GM18517 (cell line): ENCODE measurements at regions not wholly inside any gene's neighbourhood (a gene's known extent, or its start where the extent isn't known, plus 50 kb on each side); places are given as distances from the start of the nearest gene placed in this dataset.
A peak's percentile ranks its signal among the peaks of the same experiment; 100 is the strongest.
"Not testable (repeated sequence)": the region's sequence is repeated elsewhere in the genome, so short reads cannot be mapped to it uniquely, and the experiment has no call there.

Experiments
- ATAC-seq: cut with Tn5 transposase; IDR thresholded peaks from one replicate; pipeline ENCODE4 v1.9.1; 2021; ENCODE audit warnings: mild to moderate bottlenecking, moderate library complexity; ENCODE audit not compliant: unreplicated experiment

DNA sequence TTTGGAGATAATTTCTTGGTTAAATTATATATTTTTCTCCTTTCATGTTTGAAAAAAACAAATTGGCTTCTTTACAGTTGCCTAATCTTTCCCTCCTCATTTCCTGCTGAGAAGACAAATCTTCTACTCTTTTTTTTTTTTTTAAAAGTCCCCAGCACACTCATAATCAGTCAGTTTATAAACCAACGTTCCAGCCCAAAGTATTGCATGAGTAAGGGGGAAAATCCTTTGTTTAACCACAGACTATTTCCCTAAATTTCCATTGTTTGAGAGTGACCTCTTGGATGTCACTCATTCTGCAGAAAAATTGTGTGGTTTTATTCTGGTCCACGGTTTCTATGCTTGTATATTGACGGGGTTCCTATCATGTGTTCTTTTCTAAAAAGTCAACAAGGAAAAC is 55.1 kb upstream of the TLR4 start:
- no peak for ATAC-seq

DNA sequence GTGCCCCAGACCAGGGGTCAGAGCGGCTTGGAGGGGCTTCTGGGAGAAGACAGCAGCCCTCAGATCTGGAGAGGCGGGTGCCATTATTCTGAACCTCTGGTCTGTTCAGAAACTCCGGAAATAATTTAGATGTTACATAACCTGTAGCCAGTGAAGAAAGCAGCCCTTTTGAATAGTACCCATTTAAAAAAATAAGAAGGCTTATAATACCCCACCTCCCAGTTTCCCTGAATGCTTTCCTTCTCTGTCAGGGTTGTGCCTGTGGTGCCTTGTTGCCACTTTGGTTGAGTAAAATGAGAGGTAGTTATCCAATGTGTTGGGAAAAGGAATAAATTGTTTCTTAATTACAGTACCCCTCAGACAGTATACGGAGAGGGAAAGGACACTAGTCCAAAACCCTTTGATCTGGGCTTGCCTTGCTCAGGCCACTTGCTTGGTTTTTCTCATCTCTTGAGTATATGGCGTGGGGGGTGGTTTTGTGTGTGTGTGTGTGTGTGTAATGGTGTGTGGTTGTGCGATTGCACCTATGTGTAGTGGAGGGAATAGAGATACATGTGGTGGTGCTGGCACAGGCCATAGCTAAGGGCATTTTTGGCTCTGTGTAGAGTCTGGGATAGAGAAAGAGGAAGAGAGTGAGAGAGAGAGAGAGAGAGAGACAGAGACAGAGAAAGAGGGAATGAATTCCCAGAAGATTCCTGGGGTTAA is 59.1 kb upstream of the TLR4 start:
- peak; percentile 20 for ATAC-seq

- ATAC-seq: peak; percentile 78
Measured at GRCh38 chr9:117644133-117644931, 59.9 kb upstream of the TLR4 start.

GRCh38 chr9:117643288-117643654 is 60.9 kb upstream of the TLR4 start:
- ATAC-seq: no peak

GRCh38 chr9:117642571-117643287 is 61.5 kb upstream of the TLR4 start:
- not testable (repeated sequence) for ATAC-seq

- ATAC-seq: no peak
Measured at GRCh38 chr9:117636681-117637080, 67.5 kb upstream of the TLR4 start.

DNA sequence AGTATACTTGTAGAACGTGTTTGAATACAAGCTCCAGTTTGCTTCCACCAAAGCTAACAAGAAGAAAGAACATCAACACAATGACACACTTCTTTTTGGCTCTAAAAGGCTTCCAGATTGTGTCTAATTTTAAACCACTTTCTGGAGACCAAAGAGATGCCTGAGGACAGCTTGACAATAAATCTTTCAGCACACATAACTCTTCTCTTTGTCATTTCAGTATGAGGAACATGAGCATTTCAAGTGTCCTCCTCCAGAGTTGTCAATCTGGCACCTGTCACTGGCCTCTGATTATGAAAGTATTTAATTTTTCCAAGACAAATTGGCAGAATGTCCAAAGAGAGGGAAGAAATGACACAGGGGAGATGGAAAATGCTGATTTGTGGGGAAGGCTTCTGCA is 79.0 kb upstream of the TLR4 start:
- no peak for ATAC-seq

- no peak for ATAC-seq
Measured at GRCh38 chr9:117624106-117624505, 80.1 kb upstream of the TLR4 start.

DNA sequence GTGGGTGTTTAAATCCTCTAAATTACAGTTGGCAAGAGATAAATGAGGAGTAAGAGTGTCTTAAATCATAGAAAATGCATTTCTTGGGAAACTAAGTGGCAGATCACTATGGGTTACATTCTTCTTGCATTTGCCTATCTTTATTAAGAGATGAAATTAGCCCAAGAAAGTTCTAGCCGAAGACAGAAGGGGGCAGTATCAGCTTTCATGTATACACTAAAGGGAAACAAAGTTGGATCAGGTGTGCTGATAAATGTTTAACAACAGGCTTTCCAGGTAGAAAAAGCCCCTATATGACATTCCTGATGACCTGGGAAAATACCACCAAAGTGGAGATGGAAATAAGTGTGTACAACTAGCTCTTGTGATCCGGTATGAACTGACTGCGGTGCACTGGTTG is 81.9 kb upstream of the TLR4 start:
- no peak for ATAC-seq

DNA sequence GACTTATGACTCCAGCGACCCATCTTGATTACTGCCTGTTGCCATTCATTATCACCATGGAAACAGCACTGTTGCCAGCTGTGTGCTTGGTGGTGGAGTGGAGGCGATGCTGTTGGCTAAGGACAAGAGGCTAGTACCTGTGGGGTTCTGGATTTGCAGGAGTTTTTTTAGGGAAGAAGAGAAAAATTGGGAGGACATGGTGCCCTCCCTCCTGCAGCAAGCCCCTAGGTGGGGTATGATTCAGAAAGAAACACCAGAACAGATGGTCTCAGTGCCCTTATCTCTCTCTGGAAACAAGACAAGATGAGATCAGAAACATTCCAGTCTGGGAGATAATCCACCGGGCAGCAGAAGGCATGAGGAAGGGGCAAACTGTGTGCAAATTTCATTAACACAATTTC is 87.8 kb upstream of the TLR4 start:
- ATAC-seq: no peak

DNA sequence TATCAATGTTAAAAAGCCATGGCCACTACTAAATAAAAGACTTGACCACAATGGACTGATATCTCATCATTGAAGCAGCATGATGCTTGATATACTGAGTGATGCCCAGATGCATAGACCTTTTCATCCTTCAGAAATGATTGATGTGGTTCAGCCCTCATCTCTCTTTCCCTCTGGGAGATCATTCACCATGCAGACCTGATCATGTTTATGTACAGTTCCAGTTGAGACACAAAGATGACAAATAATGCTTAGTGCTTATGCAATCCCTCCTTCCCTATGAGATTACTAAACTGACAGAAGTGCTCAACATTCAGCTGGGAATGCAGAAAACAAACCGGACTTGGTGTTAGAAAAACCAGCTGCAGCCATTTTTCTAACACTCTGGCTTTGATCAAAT is 91.9 kb upstream of the TLR4 start:
- ATAC-seq: no peak

DNA sequence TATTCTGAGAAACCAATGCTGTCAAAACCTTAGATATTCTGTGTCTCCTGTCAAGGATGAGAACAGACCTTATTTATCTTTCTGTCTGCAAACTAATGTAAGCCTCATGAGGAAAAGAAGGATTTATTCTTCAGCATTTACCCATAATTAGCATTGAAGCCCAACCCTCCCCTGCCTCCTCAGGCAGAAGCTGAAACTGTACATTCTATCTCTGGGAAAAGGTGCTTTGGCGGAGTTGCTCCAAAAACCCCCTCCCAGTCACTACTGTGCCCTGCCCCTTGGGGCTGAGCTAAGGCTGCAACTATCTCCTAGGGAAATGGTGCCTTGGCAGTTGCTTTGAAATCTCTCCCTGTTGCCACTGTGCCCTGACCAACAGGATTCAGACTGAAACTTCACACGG is 106.2 kb upstream of the TLR4 start:
- no peak for ATAC-seq

DNA sequence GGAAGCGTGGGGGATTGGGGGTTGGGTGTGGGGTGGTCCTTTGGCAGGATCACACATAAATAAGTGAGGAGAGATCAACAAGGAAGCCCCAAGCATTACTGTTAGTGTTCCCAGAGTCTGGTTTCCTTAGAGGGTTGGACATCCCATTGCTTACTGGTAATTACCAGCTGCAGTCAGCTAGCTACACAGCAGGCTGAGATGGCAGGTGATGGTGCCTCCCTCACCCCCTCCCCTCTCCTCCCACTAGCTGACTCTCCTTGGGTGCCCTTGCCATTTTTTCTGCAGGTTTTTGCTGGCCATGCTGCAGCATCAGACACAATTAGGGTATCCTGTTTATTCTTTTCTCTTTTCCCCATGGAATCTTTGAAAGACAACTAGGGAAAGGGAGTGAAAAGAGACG is 107.5 kb upstream of the TLR4 start:
- no peak for ATAC-seq

DNA sequence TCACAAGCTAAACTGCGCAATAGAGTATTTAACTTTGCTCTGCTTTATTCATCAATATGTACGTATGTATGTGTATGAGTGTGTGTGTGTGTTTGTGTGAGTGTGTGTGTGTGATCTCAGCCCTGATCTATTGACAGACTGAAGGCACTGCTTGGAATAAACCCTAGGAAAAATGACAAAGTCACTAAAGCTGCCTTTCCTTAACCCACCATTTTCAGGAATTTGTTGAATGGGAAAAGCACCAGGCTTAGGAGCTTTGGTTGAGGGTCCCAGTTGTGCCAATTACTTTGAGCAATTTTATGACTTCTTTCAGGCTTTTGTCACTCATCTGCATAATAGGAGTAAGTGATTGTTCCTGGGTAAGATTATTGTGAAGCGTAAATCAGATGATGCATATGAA is 108.6 kb upstream of the TLR4 start:
- no peak for ATAC-seq

- no peak for ATAC-seq
Measured at GRCh38 chr9:117587263-117587662, 116.9 kb upstream of the TLR4 start.

DNA sequence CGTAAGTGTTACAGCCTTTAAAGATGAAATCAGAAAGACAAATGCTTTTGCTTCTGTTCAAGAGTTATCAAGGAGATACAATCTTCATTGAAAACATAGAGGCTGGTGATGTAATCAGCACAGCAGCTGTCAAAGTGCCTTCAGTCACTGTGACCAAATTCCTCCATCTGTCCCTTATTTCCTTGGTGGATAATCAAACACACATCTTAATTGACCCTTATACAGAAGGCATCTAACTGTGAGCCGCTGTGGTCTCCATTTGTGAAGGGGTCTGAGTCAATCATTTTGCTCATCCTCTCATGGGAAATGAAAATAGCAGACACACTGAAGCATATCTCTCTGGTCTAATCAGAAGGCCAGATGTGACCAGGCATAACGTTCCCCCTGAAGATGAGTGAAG is 130.1 kb upstream of the TLR4 start:
- ATAC-seq: no peak

GRCh38 chr9:117564839-117565238 is 139.4 kb upstream of the TLR4 start:
- ATAC-seq: no peak

DNA sequence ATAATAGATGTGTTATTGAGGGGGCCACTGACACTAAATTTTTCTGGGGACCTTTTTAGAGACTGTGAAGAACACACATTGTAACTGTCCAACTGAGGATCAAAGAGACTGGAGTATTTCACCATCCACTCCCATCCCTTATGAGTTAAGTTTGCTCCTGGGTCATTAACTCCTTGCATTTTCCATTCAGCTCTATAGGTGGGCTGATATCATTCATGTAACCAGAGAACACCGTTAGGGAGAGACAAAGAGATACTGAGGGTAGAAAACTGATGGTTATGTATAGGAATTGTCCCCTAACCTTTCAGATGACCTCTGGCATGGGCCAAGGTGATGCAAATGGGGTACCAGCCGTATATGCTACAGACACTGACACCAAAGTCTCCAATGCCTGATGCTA is 142.4 kb upstream of the TLR4 start:
- ATAC-seq: no peak

DNA sequence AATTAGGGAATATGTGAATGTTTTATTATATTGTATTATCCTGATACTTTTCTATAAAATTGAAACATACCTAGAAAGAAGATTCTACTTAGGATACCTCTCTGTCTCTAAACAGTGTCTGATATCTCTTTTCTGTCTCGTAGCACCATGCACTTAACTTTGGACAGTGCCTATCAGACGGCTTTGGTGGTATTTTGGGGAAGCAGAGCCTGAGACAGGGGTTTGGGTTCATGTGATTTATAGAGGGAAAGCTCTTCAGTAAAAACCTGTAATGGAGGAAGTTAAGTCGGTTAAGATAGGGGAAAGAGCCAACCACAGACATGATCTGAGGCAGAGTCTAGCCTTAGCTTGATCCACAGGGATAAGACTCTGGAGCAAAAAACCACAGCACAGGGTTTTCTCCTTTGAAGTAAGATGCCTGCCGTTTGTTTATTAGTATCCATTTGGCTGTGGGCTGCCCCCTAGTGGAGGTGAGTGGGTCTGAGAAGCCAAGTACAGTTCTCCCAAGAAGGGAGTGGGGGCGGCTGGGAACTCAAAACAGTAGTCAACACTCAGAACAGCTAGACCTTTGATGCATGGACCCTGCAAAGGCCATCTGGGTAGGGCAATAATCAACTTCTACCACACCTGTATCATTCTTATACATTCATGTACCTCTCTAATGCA is 141.2 kb upstream of the ASTN2 start:
- peak; percentile 74 for ATAC-seq

- no peak for ATAC-seq
Measured at GRCh38 chr9:117552811-117553210, 138.0 kb upstream of the ASTN2 start.

DNA sequence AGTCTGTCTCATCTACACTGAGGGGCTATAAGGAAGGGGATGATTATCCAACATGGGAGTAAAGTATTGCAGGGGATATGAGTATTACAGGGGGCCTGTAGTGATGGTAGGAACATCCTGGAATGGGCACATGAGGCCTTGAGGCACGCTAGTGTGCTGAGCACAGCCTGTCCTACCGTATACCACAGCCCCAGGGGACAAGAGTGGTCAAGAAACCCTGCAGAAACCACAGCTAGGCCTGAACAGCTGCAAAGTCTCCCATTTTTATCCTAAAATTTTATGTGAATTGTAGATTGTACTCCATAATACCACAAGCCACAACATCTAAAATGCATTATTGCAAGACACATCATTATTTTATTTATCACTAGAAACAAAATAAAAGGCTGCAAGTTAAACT is 136.3 kb upstream of the ASTN2 start:
- ATAC-seq: no peak
